OCI-LY1 (cell line): ENCODE measurements at regions not wholly inside any gene's neighbourhood (a gene's known extent, or its start where the extent isn't known, plus 50 kb on each side); places are given as distances from the start of the nearest gene placed in this dataset.

Source experiments
- EZH2 ChIP-seq: fragments of 200-600 bp; sonication (generic), shearing (Covaris generic); IDR thresholded peaks from 2 replicates; pipeline ENCODE4 v1.8.0; 2017; ENCODE audit warnings: borderline replicate concordance, mixed run types, mild to moderate bottlenecking, antibody characterized with exemption, low read length, moderate library complexity, mixed read lengths
- TF ChIP-seq, protein P1 (sequence below): fragments of 200-600 bp; sonication (generic), shearing (Covaris generic); IDR thresholded peaks from 2 replicates; pipeline ENCODE4 v1.5.1; 2017; ENCODE audit warnings: mild to moderate bottlenecking, antibody characterized with exemption, low read length, moderate library complexity, mixed read lengths

- TF ChIP-seq, protein P1, sequence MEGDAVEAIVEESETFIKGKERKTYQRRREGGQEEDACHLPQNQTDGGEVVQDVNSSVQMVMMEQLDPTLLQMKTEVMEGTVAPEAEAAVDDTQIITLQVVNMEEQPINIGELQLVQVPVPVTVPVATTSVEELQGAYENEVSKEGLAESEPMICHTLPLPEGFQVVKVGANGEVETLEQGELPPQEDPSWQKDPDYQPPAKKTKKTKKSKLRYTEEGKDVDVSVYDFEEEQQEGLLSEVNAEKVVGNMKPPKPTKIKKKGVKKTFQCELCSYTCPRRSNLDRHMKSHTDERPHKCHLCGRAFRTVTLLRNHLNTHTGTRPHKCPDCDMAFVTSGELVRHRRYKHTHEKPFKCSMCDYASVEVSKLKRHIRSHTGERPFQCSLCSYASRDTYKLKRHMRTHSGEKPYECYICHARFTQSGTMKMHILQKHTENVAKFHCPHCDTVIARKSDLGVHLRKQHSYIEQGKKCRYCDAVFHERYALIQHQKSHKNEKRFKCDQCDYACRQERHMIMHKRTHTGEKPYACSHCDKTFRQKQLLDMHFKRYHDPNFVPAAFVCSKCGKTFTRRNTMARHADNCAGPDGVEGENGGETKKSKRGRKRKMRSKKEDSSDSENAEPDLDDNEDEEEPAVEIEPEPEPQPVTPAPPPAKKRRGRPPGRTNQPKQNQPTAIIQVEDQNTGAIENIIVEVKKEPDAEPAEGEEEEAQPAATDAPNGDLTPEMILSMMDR, result no peak
- TF ChIP-seq EZH2, result no peak
Observed at GRCh38 chr5:28725001-28725400, 1686.6 kb upstream of the CDH9 start.
